HUES48 (cell line): ENCODE measurements at regions not wholly inside any gene's neighbourhood (a gene's known extent, or its start where the extent isn't known, plus 50 kb on each side); places are given as distances from the start of the nearest gene placed in this dataset.

Experiments used
- H3K27ac ChIP-seq: one replicate; pipeline ENCODE4 v1.7.0; 2013; ENCODE audit warnings: low read depth, low read length, inconsistent platforms
- H3K27me3 ChIP-seq: 2 replicates; pipeline ENCODE4 v1.6.1; 2013; ENCODE audit warnings: mild to moderate bottlenecking, low read length; ENCODE audit not compliant: control insufficient read depth, insufficient read depth
- H3K36me3 ChIP-seq: 2 replicates; pipeline ENCODE4 v1.6.1; 2013; ENCODE audit warnings: low read length; ENCODE audit not compliant: control insufficient read depth, insufficient read depth
- H3K4me1 ChIP-seq: 2 replicates; pipeline ENCODE4 v1.6.1; 2013; ENCODE audit warnings: mild to moderate bottlenecking, low read length; ENCODE audit not compliant: control insufficient read depth, insufficient read depth
- H3K4me3 ChIP-seq: 2 replicates; pipeline ENCODE4 v1.5.1; 2013; ENCODE audit warnings: mild to moderate bottlenecking, low read depth, low read length
- H3K9ac ChIP-seq: 2 replicates; pipeline ENCODE4 v1.6.1; 2013; ENCODE audit warnings: mild to moderate bottlenecking, low read depth, low read length, moderate library complexity
- H3K9me3 ChIP-seq: 2 replicates; pipeline ENCODE4 v1.6.1; 2013; ENCODE audit warnings: low read length; ENCODE audit not compliant: control insufficient read depth, insufficient read depth

DNA sequence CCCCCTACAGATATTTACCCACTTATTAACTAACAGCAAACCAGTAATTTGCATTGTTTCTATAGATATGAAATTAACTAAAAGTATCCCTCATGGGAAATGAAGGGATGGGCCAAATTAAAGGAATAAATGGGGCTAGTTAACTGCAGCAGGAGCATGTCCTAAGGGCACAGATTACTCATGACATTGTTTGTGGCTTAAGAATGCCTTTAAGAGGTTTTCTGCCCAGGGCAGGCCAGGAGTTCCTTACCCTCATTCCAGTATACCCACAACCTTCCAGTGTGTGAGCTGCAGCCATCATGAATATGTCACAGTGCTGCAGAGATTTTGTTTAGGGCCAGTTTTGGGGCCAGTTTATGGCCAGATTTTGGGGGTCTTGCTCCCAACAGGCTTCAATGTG, 1101.9 kb downstream of the PRIM2 start:
- Histone ChIP-seq H3K9ac (no peak overlapping the region), H3K9me3 (peaks cover 75% of the 10 kb centered on the region)

More for the DNA sequence above, 1101.9 kb downstream of the PRIM2 start:
- no peaks in the 10 kb centered on the region for H3K27me3 ChIP-seq
- H3K27ac ChIP-seq = no peak overlapping the region
- no peaks in the 10 kb centered on the region for H3K36me3 ChIP-seq
- no peak overlapping the region for H3K4me3 ChIP-seq
- H3K4me1 ChIP-seq = no peaks in the 10 kb centered on the region
